Natural killer cell (primary cell): ENCODE measurements at regions not wholly inside any gene's neighbourhood (a gene's known extent, or its start where the extent isn't known, plus 50 kb on each side); places are given as distances from the start of the nearest gene placed in this dataset.

ENCODE experiments used
- ATAC-seq, 3 donors: fragments of 150-1000 bp in 2 of 3; fragments of 200-7000 bp in 1 of 3; cut with Tn5 transposase; 1 replicate in 1 of 3; 2 replicates in 2 of 3; pipeline ENCODE4 v1.10.0; 2021; ENCODE audit warnings: mild to moderate bottlenecking in 2 of 3, moderate library complexity in 2 of 3
- DNase-seq, 2 donors: peaks; one replicate each; pipeline versions ENCODE4 v3.0.0 to v3.0.0-alpha.2; 2013 to 2021; ENCODE audit warnings: mixed read lengths in 1 of 2
- H3K27ac ChIP-seq: one replicate; pipeline ENCODE4 v1.5.1; 2013; ENCODE audit warnings: mild to moderate bottlenecking, low read length
- H3K27me3 ChIP-seq: one replicate; pipeline ENCODE4 v1.6.1; 2013; ENCODE audit warnings: low read length; ENCODE audit not compliant: control insufficient read depth, insufficient read depth
- H3K36me3 ChIP-seq: one replicate; pipeline ENCODE4 v1.6.1; 2013; ENCODE audit warnings: low read length; ENCODE audit not compliant: control insufficient read depth, insufficient read depth
- H3K4me1 ChIP-seq: one replicate; pipeline ENCODE4 v1.6.1; 2013; ENCODE audit warnings: low read length; ENCODE audit not compliant: control insufficient read depth, insufficient read depth
- H3K4me3 ChIP-seq: one replicate; pipeline ENCODE4 v1.5.1; 2013; ENCODE audit warnings: low read length
- H3K9me3 ChIP-seq: one replicate; pipeline ENCODE4 v1.6.1; 2013; ENCODE audit warnings: low read length; ENCODE audit not compliant: control insufficient read depth, insufficient read depth
- H3K27ac Mint-ChIP-seq, 2 donors: one replicate each; pipeline ENCODE4 v1.8.0; 2022; ENCODE audit warnings: mild to moderate bottlenecking in 2 of 2, mixed read lengths in 2 of 2, moderate library complexity in 1 of 2
- H3K27me3 Mint-ChIP-seq, 2 donors: one replicate each; pipeline ENCODE4 v1.8.0; 2022; ENCODE audit warnings: low read depth in 2 of 2, mixed read lengths in 2 of 2
- H3K36me3 Mint-ChIP-seq: one replicate; pipeline ENCODE4 v1.8.0; 2022; ENCODE audit warnings: mixed read lengths
- H3K4me1 Mint-ChIP-seq, 2 donors: one replicate each; pipeline ENCODE4 v1.8.0; 2022; ENCODE audit warnings: mixed read lengths in 2 of 2
- H3K4me3 Mint-ChIP-seq: one replicate; pipeline ENCODE4 v1.8.0; 2022; ENCODE audit warnings: mild to moderate bottlenecking, moderate library complexity, mixed read lengths
- H3K9me3 Mint-ChIP-seq, 2 donors: one replicate each; pipeline ENCODE4 v1.8.0; 2022; ENCODE audit warnings: mixed read lengths in 2 of 2
- CTCF ChIP-seq: fragments of 200-600 bp; IDR thresholded peaks from one replicate; pipeline ENCODE4 v1.8.0; 2022; ENCODE audit warnings: antibody characterized with exemption
- WGBS: methylation state at CpG from one replicate; pipeline ENCODE4 v1.1.7; 2013; ENCODE audit warnings: missing lambda C conversion rate; ENCODE audit not compliant: insufficient coverage; 5-methylcytosine and 5-hydroxymethylcytosine counted together
- intact Hi-C: fragments of 100-400 bp; cut with micrococcal nuclease; formaldehyde crosslinking; loops from one replicate; pipeline ENCODE4 v1.14.2; 2022

- H3K27ac Mint-ChIP-seq: no peak overlapping the region
- Histone ChIP-seq H3K27ac (no peak overlapping the region), H3K36me3 (no peaks in the 10 kb centered on the region), H3K4me1 (no peaks in the 10 kb centered on the region), H3K9me3 (no peaks in the 10 kb centered on the region), H3K27me3 (no peaks in the 10 kb centered on the region), H3K4me3 (no peak overlapping the region)
- WGBS: 84% methylated on average over 13 of the region's 13 CpGs
- no peaks in the 10 kb centered on the region for H3K36me3 Mint-ChIP-seq
- no peak for TF ChIP-seq CTCF
- ATAC-seq (no peak), DNase-seq (no peak)
- no peak overlapping the region for H3K4me3 Mint-ChIP-seq
- peaks cover 6 to 10% of the 10 kb centered on the region in 2 donors for H3K27me3 Mint-ChIP-seq
- no peaks in the 10 kb centered on the region for H3K4me1 Mint-ChIP-seq
- H3K9me3 Mint-ChIP-seq: no peaks in the 10 kb centered on the region
- intact Hi-C loops: no loop called here
Observed at GRCh38 chr10:3523309-3524050, 261.5 kb downstream of the KLF6 start.

- Histone ChIP-seq H3K27ac (no peak overlapping the region), H3K27me3 (no peaks in the 10 kb centered on the region), H3K9me3 (no peaks in the 10 kb centered on the region), H3K4me1 (no peaks in the 10 kb centered on the region), H3K36me3 (no peaks in the 10 kb centered on the region), H3K4me3 (no peak overlapping the region)
- no peaks in the 10 kb centered on the region for H3K9me3 Mint-ChIP-seq
- no peak overlapping the region for H3K27ac Mint-ChIP-seq
- H3K4me1 Mint-ChIP-seq: no peaks in the 10 kb centered on the region
- WGBS: 90% methylated on average over 15 of the region's 15 CpGs
- peaks cover 8 to 11% of the 10 kb centered on the region in 2 donors for H3K27me3 Mint-ChIP-seq
- no peaks in the 10 kb centered on the region for H3K36me3 Mint-ChIP-seq
- no peak overlapping the region for H3K4me3 Mint-ChIP-seq
- ATAC-seq (no peak), DNase-seq (no peak)
- TF ChIP-seq CTCF: no peak
- intact Hi-C loops: no loop called here
Observed at GRCh38 chr10:3516923-3517255, 268.1 kb downstream of the KLF6 start.

- Mint-ChIP-seq H3K9me3 (no peaks in the 10 kb centered on the region), H3K4me1 (peaks cover 0 to under 1% of the 10 kb centered on the region in 2 donors), H3K4me3 (no peak overlapping the region), H3K36me3 (no peaks in the 10 kb centered on the region), H3K27me3 (peaks cover 10 to 11% of the 10 kb centered on the region in 2 donors), H3K27ac (no peak overlapping the region)
- DNase-seq: no peak
- H3K36me3 ChIP-seq: no peaks in the 10 kb centered on the region
- H3K4me1 ChIP-seq: no peaks in the 10 kb centered on the region
- intact Hi-C loops: no loop called here
- no peaks in the 10 kb centered on the region for H3K27me3 ChIP-seq
- H3K4me3 ChIP-seq: no peak overlapping the region
- WGBS: 70% methylated on average over 13 of the region's 14 CpGs
- no peak for TF ChIP-seq CTCF
- ATAC-seq: no peak
- H3K9me3 ChIP-seq: no peaks in the 10 kb centered on the region
- H3K27ac ChIP-seq: no peak overlapping the region
Observed at GRCh38 chr10:3516234-3516922, 268.6 kb downstream of the KLF6 start.
